B cell (primary cell): ENCODE measurements at regions not wholly inside any gene's neighbourhood (a gene's known extent, or its start where the extent isn't known, plus 50 kb on each side); places are given as distances from the start of the nearest gene placed in this dataset.

Experiments used
- ATAC-seq: fragments of 200-7000 bp; cut with Tn5 transposase; one replicate; pipeline ENCODE4 v1.10.0; 2021; ENCODE audit warnings: low read depth, mild to moderate bottlenecking, moderate number of reproducible peaks, moderate library complexity
- CTCF ChIA-PET: fragments of 350-600 bp; sonication (Branson Sonifier 250); formaldehyde crosslinking; loops from one replicate; lab custom pipeline; 2021; ENCODE audit warnings: antibody characterized with exemption, inconsistent platforms; lab: Charles Lee
- POLR2A ChIA-PET: fragments of 350-600 bp; sonication (Branson Sonifier 250); formaldehyde crosslinking; loops from one replicate; lab custom pipeline; 2021; ENCODE audit warnings: antibody characterized with exemption; lab: Charles Lee
- DNase-seq: peaks from one replicate; pipeline ENCODE4 v3.0.0; 2013
- H2AFZ ChIP-seq: 2 replicates; pipeline ENCODE4 v1.6.1; 2012; ENCODE audit warnings: mild to moderate bottlenecking, low read depth, low read length; ENCODE audit not compliant: insufficient read depth, poor library complexity, severe bottlenecking
- H3K27ac ChIP-seq, 2 donors: 1 replicate in 1 of 2; 2 replicates in 1 of 2; pipeline ENCODE4 v1.5.1; 2012 to 2013; ENCODE audit warnings: low read length in 2 of 2, mild to moderate bottlenecking in 2 of 2, moderate library complexity in 1 of 2
- H3K27me3 ChIP-seq, 4 experiments: fragments of 200-600 bp in 1 of 4; sonication (generic) in 1 of 4; replicated peaks in 1 of 4; 1 replicate in 2 of 4; 2 replicates in 2 of 4; pipeline versions ENCODE4 v1.6.1 to v1.7.0; 2013 to 2016; ENCODE audit warnings: low read length in 3 of 4, mild to moderate bottlenecking in 2 of 4, mixed read lengths in 1 of 4, moderate library complexity in 1 of 4; ENCODE audit not compliant: insufficient read depth in 4 of 4, control insufficient read depth in 3 of 4; ENCODE audit errors: control extremely low read depth in 1 of 4
- H3K36me3 ChIP-seq, 2 experiments: replicated peaks in 1 of 2; 1 replicate in 1 of 2; 2 replicates in 1 of 2; pipeline versions ENCODE4 v1.6.1 to v1.7.1; 2013; ENCODE audit warnings: low read length in 1 of 2; ENCODE audit not compliant: insufficient read depth in 2 of 2, control insufficient read depth in 1 of 2; ENCODE audit errors: control extremely low read depth in 1 of 2, extremely low read depth in 1 of 2
- H3K4me1 ChIP-seq, 2 donors: fragments of 200-600 bp in 1 of 2; sonication (generic) in 1 of 2; 1 replicate in 1 of 2; 2 replicates in 1 of 2; pipeline versions ENCODE4 v1.5.1 to v1.6.1; 2013 to 2017; ENCODE audit warnings: low read length in 2 of 2; ENCODE audit not compliant: control insufficient read depth in 2 of 2, insufficient read depth in 2 of 2
- H3K4me2 ChIP-seq: replicated peaks from 2 replicates; pipeline ENCODE3; 2012; ENCODE audit warnings: mild to moderate bottlenecking, low read depth, low read length; ENCODE audit not compliant: poor library complexity, severe bottlenecking
- H3K4me3 ChIP-seq, 5 experiments: fragments of 200-600 bp in 1 of 5; sonication (generic) in 1 of 5; 1 replicate in 3 of 5; 2 replicates in 2 of 5; pipeline versions ENCODE4 v1.5.1 to v1.7.0; 2011 to 2016; ENCODE audit warnings: low read length in 4 of 5, mild to moderate bottlenecking in 4 of 5, low read depth in 2 of 5, control low read depth in 1 of 5, moderate library complexity in 1 of 5; ENCODE audit not compliant: insufficient read depth in 1 of 5; ENCODE audit errors: control extremely low read depth in 1 of 5, extremely low read depth in 1 of 5
- H3K79me2 ChIP-seq: fragments of 200-600 bp; sonication (generic); one replicate; pipeline ENCODE4 v1.6.0; 2016; ENCODE audit warnings: low read length; ENCODE audit not compliant: control insufficient read depth, insufficient read depth
- H3K9ac ChIP-seq: fragments of 200-600 bp; sonication (generic); 2 replicates; pipeline ENCODE4 v1.6.1; 2017; ENCODE audit warnings: mild to moderate bottlenecking, low read length, moderate library complexity
- H3K9me3 ChIP-seq, 3 donors: one replicate each; pipeline versions ENCODE4 v1.6.1 to v1.7.1; 2013; ENCODE audit warnings: low read length in 2 of 3; ENCODE audit not compliant: control insufficient read depth in 2 of 3, insufficient read depth in 1 of 3; ENCODE audit errors: control extremely low read depth in 1 of 3
- H4K20me1 ChIP-seq: 2 replicates; pipeline ENCODE4 v1.6.0; 2012; ENCODE audit warnings: mild to moderate bottlenecking, low read length; ENCODE audit not compliant: insufficient read depth, control insufficient read depth, poor library complexity, severe bottlenecking
- H3K27ac Mint-ChIP-seq: one replicate; pipeline ENCODE4 v1.8.0; 2021; ENCODE audit warnings: mixed read lengths
- H3K27me3 Mint-ChIP-seq: one replicate; pipeline ENCODE4 v1.8.0; 2021; ENCODE audit warnings: mixed read lengths
- H3K4me1 Mint-ChIP-seq: one replicate; pipeline ENCODE4 v1.8.0; 2021; ENCODE audit warnings: mixed read lengths
- H3K4me3 Mint-ChIP-seq: one replicate; pipeline ENCODE4 v1.8.0; 2021; ENCODE audit warnings: mixed read lengths
- H3K9me3 Mint-ChIP-seq: one replicate; pipeline ENCODE4 v1.8.0; 2022; ENCODE audit warnings: mixed read lengths; ENCODE audit not compliant: insufficient read depth
- CTCF ChIP-seq: fragments of 200-600 bp; IDR thresholded peaks from one replicate; pipeline ENCODE4 v1.8.0; 2022; ENCODE audit warnings: antibody characterized with exemption, mild to moderate bottlenecking
- EZH2 ChIP-seq: IDR thresholded peaks from 2 replicates; pipeline ENCODE4 v1.6.1; 2012; ENCODE audit warnings: borderline replicate concordance, low read depth, mild to moderate bottlenecking, moderate library complexity, low read length; ENCODE audit not compliant: insufficient read depth, poor library complexity, severe bottlenecking
- WGBS: methylation state at CpG from one replicate; pipeline ENCODE4 v1.1.5; 2013; ENCODE audit warnings: missing lambda C conversion rate; ENCODE audit not compliant: insufficient coverage; 5-methylcytosine and 5-hydroxymethylcytosine counted together
- intact Hi-C: fragments of 100-400 bp; cut with micrococcal nuclease; formaldehyde crosslinking; loops from one replicate; pipeline ENCODE4 v1.10.0; 2022

- no peak overlapping the region for H3K4me3 Mint-ChIP-seq
- intact Hi-C loops, result no loop called here
- ATAC-seq (no peak), DNase-seq (no peak)
- Histone ChIP-seq H3K9me3 (no peaks in the 10 kb centered on the region), H3K27me3 (no peaks in the 10 kb centered on the region), H3K4me3 (no peak overlapping the region), H2AFZ (no peak overlapping the region), H3K27ac (no peak overlapping the region), H4K20me1 (no peaks in the 10 kb centered on the region), H3K36me3 (no peaks in the 10 kb centered on the region), H3K4me2 (no peak overlapping the region), H3K79me2 (no peaks in the 10 kb centered on the region), H3K4me1 (no peaks in the 10 kb centered on the region), H3K9ac (no peak overlapping the region)
- ChIA-PET POLR2A (no interaction called here), CTCF (no interaction called here)
- TF ChIP-seq EZH2 (no peak), CTCF (no peak)
- H3K27ac Mint-ChIP-seq, result no peak overlapping the region
- 100% methylated on average over 1 of the region's 3 CpGs for WGBS
- H3K9me3 Mint-ChIP-seq, result peaks cover 4% of the 10 kb centered on the region
- H3K4me1 Mint-ChIP-seq, result no peaks in the 10 kb centered on the region
- no peaks in the 10 kb centered on the region for H3K27me3 Mint-ChIP-seq
These were observed 289.7 kb upstream of the DPYD start for GRCh38 chr1:98210563-98210962.

- Histone ChIP-seq H4K20me1 (no peaks in the 10 kb centered on the region), H3K27me3 (no peaks in the 10 kb centered on the region), H3K79me2 (no peaks in the 10 kb centered on the region), H3K4me3 (no peak overlapping the region), H3K9ac (no peak overlapping the region), H2AFZ (no peak overlapping the region), H3K36me3 (no peaks in the 10 kb centered on the region), H3K4me2 (no peak overlapping the region), H3K4me1 (no peaks in the 10 kb centered on the region), H3K27ac (no peak overlapping the region), H3K9me3 (no peaks in the 10 kb centered on the region)
- no peaks in the 10 kb centered on the region for H3K27me3 Mint-ChIP-seq
- 100% methylated on average over 1 of the region's 7 CpGs for WGBS
- intact Hi-C loops, result no loop called here
- no peak overlapping the region for H3K27ac Mint-ChIP-seq
- H3K4me1 Mint-ChIP-seq, result no peaks in the 10 kb centered on the region
- no peak for ATAC-seq
- no peak overlapping the region for H3K4me3 Mint-ChIP-seq
- ChIA-PET CTCF (no interaction called here), POLR2A (no interaction called here)
- DNase-seq, result no peak
- TF ChIP-seq EZH2 (no peak), CTCF (no peak)
- peaks cover 4% of the 10 kb centered on the region for H3K9me3 Mint-ChIP-seq
These were observed 289.2 kb upstream of the DPYD start for GRCh38 chr1:98210064-98210463.
